ENCODE measurements at regions not wholly inside any gene's neighbourhood (a gene's known extent, or its start where the extent isn't known, plus 50 kb on each side); places are given as distances from the start of the nearest gene placed in this dataset.

DNA sequence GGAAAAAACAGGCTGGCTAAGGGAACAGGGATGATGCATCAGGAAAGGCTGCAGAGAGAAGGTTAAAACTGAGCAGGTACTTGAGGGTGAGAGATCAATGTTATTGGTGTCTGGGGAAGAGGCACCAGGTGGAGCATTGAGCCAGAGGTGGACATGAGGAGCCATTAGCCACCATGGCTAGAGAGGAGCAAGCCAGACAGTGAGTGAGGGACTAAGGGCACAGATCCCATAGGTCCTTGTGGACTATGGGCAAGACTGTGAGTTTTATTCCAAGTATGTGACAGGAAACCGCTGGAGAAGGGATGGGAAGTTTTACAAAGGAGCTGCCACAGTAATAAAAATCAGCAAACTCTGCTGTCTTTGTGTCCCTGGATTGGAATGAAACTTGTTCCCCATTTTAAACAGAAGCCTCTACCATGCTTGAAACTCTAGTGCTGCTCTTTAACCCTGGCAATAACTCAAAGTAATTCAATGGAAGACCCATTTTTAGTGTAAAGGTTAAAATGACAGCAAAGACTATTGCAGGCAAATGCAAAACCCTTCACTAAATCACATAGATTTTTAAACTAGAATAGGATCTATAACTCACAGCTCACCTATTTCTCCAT, 349.8 kb downstream of the ENC1 start:
- TF ChIP-seq, protein P1, sequence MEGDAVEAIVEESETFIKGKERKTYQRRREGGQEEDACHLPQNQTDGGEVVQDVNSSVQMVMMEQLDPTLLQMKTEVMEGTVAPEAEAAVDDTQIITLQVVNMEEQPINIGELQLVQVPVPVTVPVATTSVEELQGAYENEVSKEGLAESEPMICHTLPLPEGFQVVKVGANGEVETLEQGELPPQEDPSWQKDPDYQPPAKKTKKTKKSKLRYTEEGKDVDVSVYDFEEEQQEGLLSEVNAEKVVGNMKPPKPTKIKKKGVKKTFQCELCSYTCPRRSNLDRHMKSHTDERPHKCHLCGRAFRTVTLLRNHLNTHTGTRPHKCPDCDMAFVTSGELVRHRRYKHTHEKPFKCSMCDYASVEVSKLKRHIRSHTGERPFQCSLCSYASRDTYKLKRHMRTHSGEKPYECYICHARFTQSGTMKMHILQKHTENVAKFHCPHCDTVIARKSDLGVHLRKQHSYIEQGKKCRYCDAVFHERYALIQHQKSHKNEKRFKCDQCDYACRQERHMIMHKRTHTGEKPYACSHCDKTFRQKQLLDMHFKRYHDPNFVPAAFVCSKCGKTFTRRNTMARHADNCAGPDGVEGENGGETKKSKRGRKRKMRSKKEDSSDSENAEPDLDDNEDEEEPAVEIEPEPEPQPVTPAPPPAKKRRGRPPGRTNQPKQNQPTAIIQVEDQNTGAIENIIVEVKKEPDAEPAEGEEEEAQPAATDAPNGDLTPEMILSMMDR (IDR thresholded peaks at IDR 0.05; ENCODE audit: extremely low read depth, missing control alignments): no peak
- DNase-seq (ENCODE audit: low spot score): no peak

GRCh38 chr5:74289691-74290090, 350.8 kb downstream of the ENC1 start:
- TF ChIP-seq, protein P1 (IDR thresholded peaks at IDR 0.05; ENCODE audit: extremely low read depth, missing control alignments): no peak
- DNase-seq (ENCODE audit: low spot score): no peak

GRCh38 chr5:74289238-74289637, 351.3 kb downstream of the ENC1 start:
- TF ChIP-seq, protein P1 (IDR thresholded peaks at IDR 0.05; ENCODE audit: extremely low read depth, missing control alignments): no peak
- no peak for DNase-seq (ENCODE audit: low spot score)

GRCh38 chr5:74288448-74289108, 351.9 kb downstream of the ENC1 start:
- TF ChIP-seq, protein P1 (IDR thresholded peaks at IDR 0.05; ENCODE audit: extremely low read depth, missing control alignments): no peak
- no peak for DNase-seq (ENCODE audit: low spot score)

DNA sequence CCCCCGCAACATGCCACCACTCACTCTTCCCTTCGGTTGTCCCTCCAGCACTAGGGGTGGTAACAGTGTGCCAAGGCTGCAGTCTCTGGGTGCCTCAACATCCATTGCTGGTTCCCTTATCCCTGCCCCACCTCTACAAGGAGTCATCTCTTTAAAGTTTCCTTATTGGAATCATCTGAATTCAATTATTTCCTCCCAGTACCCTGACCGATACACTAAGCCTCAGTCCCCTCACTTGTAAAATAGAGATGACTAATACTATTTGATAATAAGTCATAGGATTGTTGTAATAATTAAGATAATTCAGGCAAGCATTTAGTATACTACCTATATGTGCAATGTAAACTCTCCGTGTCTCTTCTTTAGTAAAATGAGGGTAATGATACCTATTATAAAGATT, 352.5 kb downstream of the ENC1 start:
- DNase-seq (ENCODE audit: low spot score): no peak
- TF ChIP-seq, protein P1 (IDR thresholded peaks at IDR 0.05; ENCODE audit: extremely low read depth, missing control alignments): no peak

DNA sequence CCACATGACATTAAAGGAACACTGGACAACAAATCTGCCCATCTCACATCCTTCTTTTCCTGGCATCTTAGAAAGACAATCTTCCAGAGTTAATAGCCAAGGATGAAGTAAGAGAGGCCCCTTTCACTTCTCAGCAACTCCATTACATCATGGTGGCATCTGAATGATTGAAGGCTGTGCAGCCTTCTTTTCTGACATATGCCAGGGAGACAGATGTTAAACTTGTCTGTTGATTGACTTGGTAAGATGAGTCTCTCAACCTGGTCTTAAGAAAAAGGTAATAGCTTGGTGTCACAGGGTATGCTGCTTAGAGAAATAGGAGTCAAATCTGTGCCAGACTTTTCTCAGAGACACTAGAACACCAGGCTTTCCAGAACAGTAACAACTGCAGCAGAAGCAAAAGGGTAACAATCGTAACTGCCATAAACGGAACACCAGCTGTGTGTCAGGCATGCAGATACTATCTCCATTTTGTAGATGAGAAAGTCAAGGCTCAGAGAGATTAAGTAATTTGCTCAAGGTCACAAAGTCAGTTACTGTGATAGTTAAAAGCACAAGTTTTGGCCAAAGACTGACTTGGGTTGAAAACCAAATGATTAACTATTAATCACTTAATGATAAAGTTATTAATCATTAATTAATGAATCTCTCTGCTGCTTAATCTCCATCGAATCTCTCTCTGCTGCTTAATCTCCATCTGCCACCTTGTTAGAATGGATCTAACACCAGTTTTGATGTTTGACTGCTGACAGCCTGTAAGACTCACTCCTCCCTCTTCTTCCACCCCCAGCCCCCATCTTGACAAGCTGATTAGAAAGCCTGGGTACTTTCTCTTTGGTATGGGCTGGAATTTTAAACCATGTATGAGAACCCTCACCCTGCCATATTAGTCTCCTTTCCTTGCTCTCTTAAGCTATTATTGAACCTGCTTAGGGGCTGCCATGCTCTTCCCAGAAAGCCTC, 353.5 kb downstream of the ENC1 start:
- no peak for DNase-seq (ENCODE audit: low spot score)
- TF ChIP-seq, protein P1 (IDR thresholded peaks at IDR 0.05; ENCODE audit: extremely low read depth, missing control alignments): no peak

All from GM20000 (cell line).